ENCODE measurements at regions not wholly inside any gene's neighbourhood (a gene's known extent, or its start where the extent isn't known, plus 50 kb on each side); places are given as distances from the start of the nearest gene placed in this dataset.

- TF ChIP-seq CTCF (IDR thresholded peaks at IDR 0.05; ENCODE audit: insufficient read depth, low read depth, low read length) (no peak), EZH2 (IDR thresholded peaks at IDR 0.05; ENCODE audit: insufficient read depth, low read length) (no peak)
These were observed 101.2 kb upstream of the ALK start for GRCh38 chr2:30022444-30023071.

Data from astrocyte (in vitro differentiated cells and primary cell).